ENCODE measurements at regions not wholly inside any gene's neighbourhood (a gene's known extent, or its start where the extent isn't known, plus 50 kb on each side); places are given as distances from the start of the nearest gene placed in this dataset.

DNA sequence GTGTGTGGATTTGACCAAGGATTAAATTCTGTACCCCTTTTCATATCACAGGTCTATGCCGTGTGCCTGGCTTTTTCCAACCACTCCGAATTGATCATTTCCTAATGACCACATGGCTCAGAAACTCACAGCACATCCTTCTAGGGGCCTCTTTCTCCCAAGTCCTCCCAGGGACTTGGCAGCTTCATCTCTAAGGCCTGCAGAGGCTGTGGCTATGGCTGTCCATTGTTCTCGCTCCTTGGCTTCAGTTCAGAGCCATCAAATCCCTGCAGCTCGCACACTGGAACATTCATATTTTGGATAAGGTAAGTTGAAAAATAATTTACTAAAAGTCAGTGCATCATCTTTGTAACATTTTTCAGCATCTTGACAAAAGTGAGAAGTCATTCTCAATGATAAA lies 497.2 kb upstream of the CDH4 start:
- TF ChIP-seq, protein P1, sequence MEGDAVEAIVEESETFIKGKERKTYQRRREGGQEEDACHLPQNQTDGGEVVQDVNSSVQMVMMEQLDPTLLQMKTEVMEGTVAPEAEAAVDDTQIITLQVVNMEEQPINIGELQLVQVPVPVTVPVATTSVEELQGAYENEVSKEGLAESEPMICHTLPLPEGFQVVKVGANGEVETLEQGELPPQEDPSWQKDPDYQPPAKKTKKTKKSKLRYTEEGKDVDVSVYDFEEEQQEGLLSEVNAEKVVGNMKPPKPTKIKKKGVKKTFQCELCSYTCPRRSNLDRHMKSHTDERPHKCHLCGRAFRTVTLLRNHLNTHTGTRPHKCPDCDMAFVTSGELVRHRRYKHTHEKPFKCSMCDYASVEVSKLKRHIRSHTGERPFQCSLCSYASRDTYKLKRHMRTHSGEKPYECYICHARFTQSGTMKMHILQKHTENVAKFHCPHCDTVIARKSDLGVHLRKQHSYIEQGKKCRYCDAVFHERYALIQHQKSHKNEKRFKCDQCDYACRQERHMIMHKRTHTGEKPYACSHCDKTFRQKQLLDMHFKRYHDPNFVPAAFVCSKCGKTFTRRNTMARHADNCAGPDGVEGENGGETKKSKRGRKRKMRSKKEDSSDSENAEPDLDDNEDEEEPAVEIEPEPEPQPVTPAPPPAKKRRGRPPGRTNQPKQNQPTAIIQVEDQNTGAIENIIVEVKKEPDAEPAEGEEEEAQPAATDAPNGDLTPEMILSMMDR (conservative IDR thresholded peaks at IDR 0.05) = no peak
- no peak for TF ChIP-seq ZFX (IDR thresholded peaks at IDR 0.05)
